Stomach (tissue), 8 donors: ENCODE measurements at regions not wholly inside any gene's neighbourhood (a gene's known extent, or its start where the extent isn't known, plus 50 kb on each side); places are given as distances from the start of the nearest gene placed in this dataset.

Source experiments
- DNase-seq, 2 donors: peaks; one replicate each; pipeline versions ENCODE4 v3.0.0 to v3.0.0-alpha.2; 2013 to 2019
- H3K27ac ChIP-seq, 5 donors: fragments of 200-600 bp in 4 of 5; sonication (generic) in 4 of 5; one replicate each; pipeline ENCODE4 v1.5.1; 2013 to 2019; ENCODE audit warnings: mild to moderate bottlenecking in 1 of 5, moderate library complexity in 1 of 5
- H3K27me3 ChIP-seq, 3 donors: fragments of 200-600 bp; sonication (generic); one replicate each; pipeline ENCODE4 v1.5.1; 2017 to 2019; ENCODE audit warnings: mixed run types in 1 of 3
- H3K36me3 ChIP-seq, 4 donors: fragments of 200-600 bp; sonication (generic); 1 replicate in 3 of 4; 2 replicates in 1 of 4; pipeline ENCODE4 v1.5.1; 2016 to 2019
- H3K4me1 ChIP-seq, 4 donors: fragments of 200-600 bp; sonication (generic); one replicate each; pipeline ENCODE4 v1.5.1; 2016 to 2019
- H3K4me3 ChIP-seq, 4 donors: fragments of 200-600 bp; sonication (generic) in 3 of 4; one replicate each; pipeline ENCODE4 v1.5.1; 2016 to 2019; ENCODE audit warnings: mild to moderate bottlenecking in 1 of 4
- H3K9me3 ChIP-seq, 4 donors: fragments of 200-600 bp; sonication (generic); one replicate each; pipeline ENCODE4 v1.5.1; 2016 to 2019
- EP300 ChIP-seq: sonication (generic); formaldehyde crosslinking; IDR thresholded peaks from one replicate; pipeline ENCODE4 v1.6.1; 2017; ENCODE audit warnings: antibody characterized with exemption
- POLR2A ChIP-seq, 4 donors: fragments of 450-650 bp; IDR thresholded peaks; one replicate each; pipeline ENCODE4 v1.6.1; 2016; ENCODE audit warnings: antibody characterized with exemption in 4 of 4, control low read depth in 2 of 4, mild to moderate bottlenecking in 1 of 4, moderate library complexity in 1 of 4
- POLR2AphosphoS5 ChIP-seq, 3 donors: sonication (generic); formaldehyde crosslinking; IDR thresholded peaks; one replicate each; pipeline ENCODE4 v1.6.1; 2016; ENCODE audit warnings: antibody characterized with exemption in 3 of 3
- WGBS, 5 donors: extraction: QIAGEN DNeasy Blood & Tissue Kit in 3 of 5; methylation state at CpG; one replicate each; pipeline versions ENCODE4 v1.1.5 to v1.1.7; 2013 to 2018; 5-methylcytosine and 5-hydroxymethylcytosine counted together
- intact Hi-C: fragments of 100-400 bp; cut with DNase I; formaldehyde crosslinking; loops from one replicate; pipeline ENCODE4 v1.15.1; 2023; ENCODE audit warnings: low total_unique reads
- TF ChIP-seq, protein P1 (sequence below), 7 experiments: fragments of 450-650 bp in 4 of 7; fragments of 200-600 bp in 3 of 7; sonication (generic) in 3 of 7; IDR thresholded peaks; one replicate each; pipeline ENCODE4 v1.5.1; 2016 to 2019; ENCODE audit warnings: antibody characterized with exemption in 7 of 7, control low read depth in 2 of 7, mild to moderate bottlenecking in 1 of 7
- donor health status: healthy with polysubstance abuse.
- donor health status: Bipolar disorder and iron deficiency.
- donor health status: healthy.

DNA sequence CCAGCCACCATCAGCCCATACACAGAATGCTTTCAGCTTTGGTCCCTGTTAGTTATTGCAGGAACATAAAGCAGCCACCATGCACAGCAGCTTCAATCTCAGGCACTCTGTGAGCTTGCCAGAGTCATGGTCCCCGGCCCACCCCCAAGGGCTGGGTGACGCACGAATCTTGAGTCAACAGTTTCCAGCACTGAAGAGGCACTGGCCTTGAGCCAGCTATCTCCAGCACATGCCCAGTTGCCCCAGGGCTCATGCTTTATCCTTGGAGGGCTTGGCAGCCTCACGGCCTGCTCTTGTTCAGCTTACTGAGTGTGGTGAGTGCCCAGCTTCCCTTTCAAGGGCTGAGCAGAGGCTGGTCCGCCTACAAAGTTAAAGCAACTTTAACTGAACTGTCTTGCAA, 200.7 kb upstream of the RAB4A start:
- Histone ChIP-seq H3K9me3 (no peaks in the 10 kb centered on the region), H3K4me3 (no peak overlapping the region), H3K4me1 (peaks cover 15 to 45% (median 20%) of the 10 kb centered on the region in 4 donors), H3K27ac (peak overlapping the region in 4 of 5 donors; percentile 35 to 75 (median 46)), H3K36me3 (no peaks in the 10 kb centered on the region), H3K27me3 (no peaks in the 10 kb centered on the region)
- 21 to 38% (median 24%) methylated on average over 5 of the region's 5 CpGs for WGBS, 5 donors
- intact Hi-C loops = no loop called here
- TF ChIP-seq EP300 = peak; percentile 87
- TF ChIP-seq, protein P1, sequence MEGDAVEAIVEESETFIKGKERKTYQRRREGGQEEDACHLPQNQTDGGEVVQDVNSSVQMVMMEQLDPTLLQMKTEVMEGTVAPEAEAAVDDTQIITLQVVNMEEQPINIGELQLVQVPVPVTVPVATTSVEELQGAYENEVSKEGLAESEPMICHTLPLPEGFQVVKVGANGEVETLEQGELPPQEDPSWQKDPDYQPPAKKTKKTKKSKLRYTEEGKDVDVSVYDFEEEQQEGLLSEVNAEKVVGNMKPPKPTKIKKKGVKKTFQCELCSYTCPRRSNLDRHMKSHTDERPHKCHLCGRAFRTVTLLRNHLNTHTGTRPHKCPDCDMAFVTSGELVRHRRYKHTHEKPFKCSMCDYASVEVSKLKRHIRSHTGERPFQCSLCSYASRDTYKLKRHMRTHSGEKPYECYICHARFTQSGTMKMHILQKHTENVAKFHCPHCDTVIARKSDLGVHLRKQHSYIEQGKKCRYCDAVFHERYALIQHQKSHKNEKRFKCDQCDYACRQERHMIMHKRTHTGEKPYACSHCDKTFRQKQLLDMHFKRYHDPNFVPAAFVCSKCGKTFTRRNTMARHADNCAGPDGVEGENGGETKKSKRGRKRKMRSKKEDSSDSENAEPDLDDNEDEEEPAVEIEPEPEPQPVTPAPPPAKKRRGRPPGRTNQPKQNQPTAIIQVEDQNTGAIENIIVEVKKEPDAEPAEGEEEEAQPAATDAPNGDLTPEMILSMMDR (IDR thresholded peaks at IDR 0.05) = no peak
- TF ChIP-seq POLR2AphosphoS5 (IDR thresholded peaks at IDR 0.05) = peak; percentile 24 to 81 (median 80)
- no peak for TF ChIP-seq POLR2A (IDR thresholded peaks at IDR 0.05)
- peak; percentile 81 to 91 for DNase-seq

DNA sequence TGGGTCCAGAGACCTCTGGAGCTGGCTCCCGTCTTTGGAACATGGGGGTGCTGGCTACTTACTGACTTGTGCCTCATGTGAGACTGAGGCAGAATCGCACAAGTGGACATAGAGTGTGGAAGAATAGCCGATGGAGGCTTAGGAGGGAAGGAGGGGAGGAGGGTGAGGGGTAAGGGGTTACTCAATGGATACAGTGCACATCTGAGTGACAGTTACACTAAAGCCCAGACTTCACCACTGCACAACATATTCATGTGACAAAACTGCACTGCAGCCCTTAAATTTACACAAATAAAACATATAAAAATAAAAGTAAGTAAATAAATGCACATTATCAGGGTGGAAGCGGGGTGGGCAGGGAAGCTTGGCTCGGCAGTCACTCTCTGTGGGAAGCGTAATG, 197.7 kb upstream of the RAB4A start:
- TF ChIP-seq POLR2AphosphoS5 (IDR thresholded peaks at IDR 0.05) (no peak), POLR2A (IDR thresholded peaks at IDR 0.05) (no peak), EP300 (no peak)
- TF ChIP-seq, protein P1 (IDR thresholded peaks at IDR 0.05) = no peak
- WGBS, 5 donors = 85 to 98% (median 90%) methylated on average over 6 of the region's 6 CpGs
- Histone ChIP-seq H3K27ac (no peak overlapping the region), H3K36me3 (no peaks in the 10 kb centered on the region), H3K4me3 (no peak overlapping the region), H3K27me3 (no peaks in the 10 kb centered on the region), H3K4me1 (peaks cover 7 to 23% (median 13%) of the 10 kb centered on the region in 4 donors), H3K9me3 (no peaks in the 10 kb centered on the region)
- DNase-seq = no peak
- intact Hi-C loops = no loop called here

DNA sequence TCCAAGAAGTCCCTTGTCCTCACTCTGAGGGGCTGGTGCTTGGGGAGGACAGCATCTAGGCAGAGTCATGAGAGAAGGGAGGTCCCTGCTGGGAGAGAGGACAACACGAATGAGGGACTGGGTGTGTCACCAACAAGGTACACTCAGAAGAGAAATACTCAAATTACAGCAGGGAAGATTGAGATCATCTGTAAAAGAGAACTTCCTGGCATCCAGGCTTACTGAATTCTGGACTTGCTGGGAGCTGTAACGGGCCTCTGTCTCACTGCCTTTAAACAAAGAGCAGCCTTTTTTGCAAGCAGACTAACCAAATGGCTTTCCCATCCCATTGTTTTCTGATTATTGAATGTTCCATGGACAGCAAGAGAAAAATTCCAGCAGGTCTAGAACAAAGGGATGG, 195.7 kb upstream of the RAB4A start:
- DNase-seq = no peak
- no peak overlapping the region for H3K27ac ChIP-seq
- intact Hi-C loops = no loop called here
- H3K27me3 ChIP-seq = no peaks in the 10 kb centered on the region
- H3K4me3 ChIP-seq = no peak overlapping the region
- WGBS, 5 donors = 46 to 68% (median 66%) methylated on average over 2 of the region's 2 CpGs
- no peaks in the 10 kb centered on the region for H3K36me3 ChIP-seq
- TF ChIP-seq EP300 = no peak
- TF ChIP-seq, protein P1 (IDR thresholded peaks at IDR 0.05) = no peak
- peaks cover under 1 to 13% (median 8%) of the 10 kb centered on the region in 4 donors for H3K4me1 ChIP-seq
- no peaks in the 10 kb centered on the region for H3K9me3 ChIP-seq

DNA sequence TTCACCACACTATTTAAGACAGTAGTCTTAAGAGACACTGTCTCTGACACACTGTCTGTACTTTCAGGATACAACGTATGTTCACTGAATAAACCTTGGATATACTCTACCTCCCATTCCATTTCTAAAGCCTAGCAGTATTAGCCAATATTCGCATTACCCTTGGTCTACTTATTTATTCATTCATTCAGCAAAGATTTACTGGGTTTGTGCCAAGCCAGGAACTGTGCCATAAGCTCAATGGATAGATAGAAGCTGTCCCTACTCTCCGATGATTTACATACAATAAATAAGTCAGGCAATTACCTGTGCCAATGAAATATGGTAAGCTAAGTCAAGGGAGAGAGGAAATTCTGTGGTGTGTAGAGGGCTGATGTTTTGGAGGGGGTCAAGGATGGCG, 195.2 kb upstream of the RAB4A start:
- H3K27ac ChIP-seq = no peak overlapping the region

More for the DNA sequence above, 195.2 kb upstream of the RAB4A start:
- WGBS, 5 donors = 42 to 63% (median 50%) methylated on average over 4 of the region's 4 CpGs
- H3K27me3 ChIP-seq = no peaks in the 10 kb centered on the region
- no peak overlapping the region for H3K4me3 ChIP-seq
- TF ChIP-seq, protein P1 (IDR thresholded peaks at IDR 0.05) = no peak
- TF ChIP-seq POLR2A (IDR thresholded peaks at IDR 0.05) (no peak), POLR2AphosphoS5 (IDR thresholded peaks at IDR 0.05) (no peak), EP300 (no peak)
- no peaks in the 10 kb centered on the region for H3K36me3 ChIP-seq
- intact Hi-C loops = no loop called here
- no peaks in the 10 kb centered on the region for H3K9me3 ChIP-seq
- DNase-seq = no peak
- H3K4me1 ChIP-seq = peaks cover 0 to 8% (median 3%) of the 10 kb centered on the region in 4 donors
